NCI-H774 (cell line): ENCODE measurements at regions not wholly inside any gene's neighbourhood (a gene's known extent, or its start where the extent isn't known, plus 50 kb on each side); places are given as distances from the start of the nearest gene placed in this dataset.
"Not testable (repeated sequence)": the region's sequence is repeated elsewhere in the genome, so short reads cannot be mapped to it uniquely, and the experiment has no call there.

Experiments
- DNase-seq: peaks from one replicate; lab custom pipeline; 2025; lab: John Stamatoyannopoulos, UW

GRCh38 chr2:66242888-66243287, 192.0 kb upstream of the MEIS1 start:
- not testable (repeated sequence) for DNase-seq

- DNase-seq: no peak
These were observed 192.7 kb upstream of the MEIS1 start for GRCh38 chr2:66242099-66242789.

GRCh38 chr2:66240286-66240685, 194.6 kb upstream of the MEIS1 start:
- DNase-seq: no peak

GRCh38 chr2:66239655-66240054, 195.3 kb upstream of the MEIS1 start:
- DNase-seq: no peak

GRCh38 chr2:66237803-66238379, 197.0 kb upstream of the MEIS1 start:
- DNase-seq: no peak

GRCh38 chr2:66236816-66237802, 197.8 kb upstream of the MEIS1 start:
- no peak for DNase-seq

- DNase-seq: no peak
These were observed 198.7 kb upstream of the MEIS1 start for GRCh38 chr2:66236067-66236685.

GRCh38 chr2:66235428-66235827, 199.5 kb upstream of the MEIS1 start:
- DNase-seq: no peak

GRCh38 chr2:66233981-66234380, 200.9 kb upstream of the MEIS1 start:
- DNase-seq: no peak

- DNase-seq: no peak
These were observed 206.8 kb upstream of the MEIS1 start for GRCh38 chr2:66228128-66228547.

GRCh38 chr2:66217039-66217585, 217.8 kb upstream of the MEIS1 start:
- no peak for DNase-seq

- no peak for DNase-seq
These were observed 222.2 kb upstream of the MEIS1 start for GRCh38 chr2:66212749-66213148.

GRCh38 chr2:66202586-66202985, 232.3 kb upstream of the MEIS1 start:
- no peak for DNase-seq

- no peak for DNase-seq
These were observed 233.7 kb upstream of the MEIS1 start for GRCh38 chr2:66201242-66201641.

- no peak for DNase-seq
These were observed 236.1 kb upstream of the MEIS1 start for GRCh38 chr2:66198873-66199272.

- DNase-seq: no peak
These were observed 242.0 kb upstream of the MEIS1 start for GRCh38 chr2:66192888-66193287.

GRCh38 chr2:66191311-66191710, 243.6 kb upstream of the MEIS1 start:
- no peak for DNase-seq

GRCh38 chr2:66189553-66189952, 245.4 kb upstream of the MEIS1 start:
- DNase-seq: no peak

GRCh38 chr2:66186537-66186936, 248.4 kb upstream of the MEIS1 start:
- no peak for DNase-seq

GRCh38 chr2:66185497-66186054, 249.3 kb upstream of the MEIS1 start:
- no peak for DNase-seq

GRCh38 chr2:66177128-66177796, 257.7 kb upstream of the MEIS1 start:
- not testable (repeated sequence) for DNase-seq
